Hippocampal formation (tissue), 2 donors: ENCODE measurements at regions not wholly inside any gene's neighbourhood (a gene's known extent, or its start where the extent isn't known, plus 50 kb on each side); places are given as distances from the start of the nearest gene placed in this dataset.

ENCODE experiments used
- DNase-seq, 2 donors: peaks; one replicate each; lab custom pipeline; 2025; lab: John Stamatoyannopoulos, UW

DNA sequence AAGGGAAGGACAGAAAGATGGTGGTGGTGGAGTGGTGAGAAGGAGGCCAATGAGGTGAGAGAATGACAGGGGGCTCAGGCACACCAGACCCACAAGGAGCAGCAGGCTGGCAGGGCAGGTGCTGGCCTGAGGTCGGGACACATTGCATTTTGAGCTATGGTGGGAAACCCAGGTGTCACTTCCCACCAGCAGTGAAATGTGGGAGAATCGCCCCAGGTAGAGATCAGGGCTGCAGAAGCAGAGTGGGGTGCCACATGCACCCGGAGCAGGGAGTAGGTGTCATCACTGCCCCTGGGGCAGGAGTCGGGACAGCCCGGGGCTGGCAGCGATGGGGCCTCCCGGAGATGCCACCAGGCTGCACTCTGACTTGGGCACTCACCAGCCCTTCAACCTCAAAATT, 315.8 kb downstream of the BCL11B start:
- no peak for DNase-seq

- DNase-seq = no peak
Measured at GRCh38 chr14:98956661-98957060, 315.3 kb downstream of the BCL11B start.

GRCh38 chr14:98957211-98958047, 314.6 kb downstream of the BCL11B start:
- no peak for DNase-seq

GRCh38 chr14:98958048-98958631, 313.9 kb downstream of the BCL11B start:
- no peak for DNase-seq

DNA sequence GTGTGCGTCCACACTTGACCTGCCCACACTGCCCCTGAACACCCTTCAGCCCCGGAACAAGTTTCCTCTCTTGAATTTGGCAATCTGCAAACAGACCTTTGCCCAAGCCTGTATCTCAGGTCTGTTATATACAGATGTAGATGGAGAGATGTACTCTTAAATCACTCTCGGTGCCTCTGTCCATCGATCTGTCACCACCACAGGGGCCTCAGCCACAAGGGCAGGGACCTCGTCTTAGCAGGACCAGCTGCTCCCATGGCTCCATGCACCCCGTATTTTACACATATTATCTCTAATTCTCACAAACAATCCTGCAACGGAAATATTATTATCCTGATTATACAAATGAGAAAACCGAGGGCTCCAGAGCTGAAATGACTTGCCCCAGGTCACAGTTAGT, 313.4 kb downstream of the BCL11B start:
- no peak for DNase-seq

- DNase-seq = no peak
Measured at GRCh38 chr14:98959410-98959809, 312.6 kb downstream of the BCL11B start.

DNA sequence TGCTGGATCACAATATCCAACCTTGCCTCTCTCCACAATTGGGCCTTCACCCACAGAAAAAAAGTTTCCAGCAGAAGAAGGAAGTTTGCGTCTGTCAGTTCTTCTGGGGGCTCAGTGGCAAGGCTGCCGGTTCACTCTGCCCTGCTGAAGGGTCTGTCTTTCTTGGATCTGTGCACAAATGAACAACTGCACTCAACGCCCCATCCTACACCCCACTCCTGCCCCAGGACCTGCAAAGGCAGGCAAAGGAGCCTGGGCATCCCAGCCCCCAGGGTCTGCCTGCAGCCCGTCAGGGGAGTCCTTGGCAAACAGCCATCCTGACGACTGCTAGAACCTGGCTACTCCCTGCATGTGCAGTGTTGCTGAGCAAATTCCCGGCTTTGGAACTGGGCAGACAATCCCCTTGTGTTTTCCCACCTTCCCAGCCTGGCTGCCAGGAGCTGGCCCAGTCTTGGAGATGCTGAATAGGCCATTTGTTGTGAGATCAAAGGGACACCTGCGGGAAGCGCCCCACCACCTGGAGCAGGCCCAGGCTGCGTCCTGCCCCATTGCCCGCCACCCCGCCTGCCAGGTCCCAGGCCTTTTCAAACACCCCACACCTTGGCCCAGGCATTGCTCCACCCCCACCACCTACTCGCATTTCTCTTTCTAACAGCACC, 311.9 kb downstream of the BCL11B start:
- DNase-seq = no peak

DNA sequence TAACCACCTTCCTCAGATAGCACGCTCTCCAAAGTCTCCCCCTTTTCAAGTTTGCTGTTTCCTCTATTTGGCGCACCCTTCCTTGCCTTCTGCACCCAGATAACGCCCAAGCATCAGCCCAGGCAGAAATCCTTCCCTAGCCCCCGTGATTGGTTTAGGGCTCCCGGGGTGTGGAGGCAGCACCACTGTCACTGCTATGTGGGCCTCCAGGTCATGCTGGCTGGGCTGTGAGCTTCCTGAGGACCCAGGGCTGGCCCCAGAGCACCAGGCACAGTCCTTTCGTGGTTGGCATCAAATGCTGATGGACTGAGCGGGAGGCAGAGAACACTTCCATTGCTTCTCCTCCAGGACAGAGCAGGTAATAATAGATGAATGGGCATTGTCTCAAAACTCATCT, 311.4 kb downstream of the BCL11B start:
- DNase-seq = no peak

DNA sequence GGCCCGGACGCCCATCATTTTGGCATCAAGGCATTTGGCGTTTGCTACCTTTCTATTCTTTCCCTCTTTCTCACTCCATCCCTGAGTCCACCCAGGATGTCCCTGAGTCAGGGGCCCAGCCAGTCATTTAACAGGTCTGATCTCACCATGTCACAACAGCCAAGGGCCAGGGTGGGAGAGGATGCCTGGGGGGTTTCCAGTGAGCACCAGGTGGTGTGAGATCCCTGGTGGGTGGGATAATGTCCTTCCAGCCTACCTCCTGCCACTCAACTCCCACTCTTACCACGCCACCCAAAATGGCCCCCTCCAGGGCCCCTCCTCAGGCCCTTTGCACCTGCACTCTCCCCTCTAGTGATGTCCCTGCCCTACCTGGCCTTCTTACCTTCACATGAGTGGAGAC, 310.8 kb downstream of the BCL11B start:
- DNase-seq = no peak

DNA sequence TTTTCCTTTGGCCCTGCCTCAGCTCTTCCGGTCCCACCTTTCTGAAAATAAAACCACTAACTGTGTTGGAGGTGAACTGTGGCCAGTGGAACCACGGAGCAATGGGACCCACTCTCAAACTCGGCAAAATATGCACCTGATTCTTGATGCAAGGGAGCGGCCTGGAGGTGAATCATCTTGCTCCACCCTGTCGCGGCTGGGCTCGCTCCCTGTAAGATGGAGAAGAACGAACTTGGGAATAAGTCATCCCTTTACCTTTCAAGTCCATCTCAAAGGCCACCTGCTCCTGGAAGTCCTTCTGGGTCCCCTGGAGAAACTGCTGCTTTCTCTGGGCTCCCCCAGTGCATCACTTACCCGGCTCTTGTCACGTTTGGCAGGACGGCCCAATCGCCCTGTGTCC, 309.9 kb downstream of the BCL11B start:
- no peak for DNase-seq

GRCh38 chr14:98963610-98964009, 308.4 kb downstream of the BCL11B start:
- no peak for DNase-seq

DNA sequence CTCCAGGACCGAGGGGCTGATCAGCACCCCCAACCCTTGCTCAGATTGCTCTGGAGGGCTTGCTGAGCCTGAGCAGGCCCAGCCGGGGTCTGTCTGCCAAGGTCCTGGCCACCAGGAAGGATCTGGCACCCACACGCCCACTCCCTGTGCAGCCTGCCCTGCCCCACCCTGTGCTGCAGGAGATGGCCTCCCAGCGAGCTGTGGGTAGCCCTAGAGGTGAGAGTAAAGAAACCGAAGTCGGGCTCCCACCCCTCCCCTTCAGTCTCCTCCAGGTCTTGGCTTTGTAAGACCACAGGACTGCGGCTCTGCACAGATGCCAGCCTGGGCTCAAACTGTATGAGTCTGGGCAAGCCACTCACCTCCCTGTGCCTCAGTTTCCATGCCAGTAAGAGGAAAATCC, 307.8 kb downstream of the BCL11B start:
- no peak for DNase-seq

DNA sequence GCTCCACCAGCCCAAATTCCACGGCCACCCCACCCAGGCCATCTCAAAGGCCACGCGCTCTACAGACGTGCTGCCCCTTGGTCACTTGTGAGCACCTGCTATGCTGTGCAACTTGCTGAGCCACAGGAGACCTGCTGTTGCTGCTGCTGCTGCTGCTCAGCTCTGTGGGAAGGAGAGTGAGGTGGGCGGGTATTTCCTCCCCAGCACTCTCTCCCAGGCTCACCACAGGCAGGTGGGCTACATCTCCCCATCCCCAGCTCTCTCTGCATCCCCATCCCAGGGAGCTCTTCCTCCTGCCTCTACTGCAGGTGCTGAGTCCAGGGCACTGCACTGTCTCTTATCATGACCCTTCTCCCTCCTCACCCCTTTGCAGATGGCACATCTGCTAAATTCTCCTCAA, 306.9 kb downstream of the BCL11B start:
- DNase-seq = no peak

DNA sequence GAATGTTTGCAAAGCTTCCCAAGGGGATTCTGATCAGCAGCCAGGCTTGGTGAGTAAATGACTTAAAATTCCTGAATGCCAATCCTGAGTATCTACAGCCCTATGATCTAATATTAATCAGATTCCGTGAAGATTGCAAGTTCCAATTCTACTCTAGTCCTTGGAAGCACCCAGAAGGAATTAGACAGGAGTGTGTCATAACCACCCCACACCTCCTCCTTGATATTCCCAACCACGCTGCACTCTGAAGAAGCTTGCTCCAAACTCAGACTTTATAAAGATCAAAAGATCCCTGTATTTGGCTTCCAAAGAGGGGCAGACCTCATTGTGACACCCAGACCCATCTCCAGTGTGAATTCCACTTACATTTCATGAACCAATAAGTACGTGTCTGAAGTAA, 306.0 kb downstream of the BCL11B start:
- DNase-seq = no peak

GRCh38 chr14:98966475-98967162, 305.4 kb downstream of the BCL11B start:
- DNase-seq = no peak

DNA sequence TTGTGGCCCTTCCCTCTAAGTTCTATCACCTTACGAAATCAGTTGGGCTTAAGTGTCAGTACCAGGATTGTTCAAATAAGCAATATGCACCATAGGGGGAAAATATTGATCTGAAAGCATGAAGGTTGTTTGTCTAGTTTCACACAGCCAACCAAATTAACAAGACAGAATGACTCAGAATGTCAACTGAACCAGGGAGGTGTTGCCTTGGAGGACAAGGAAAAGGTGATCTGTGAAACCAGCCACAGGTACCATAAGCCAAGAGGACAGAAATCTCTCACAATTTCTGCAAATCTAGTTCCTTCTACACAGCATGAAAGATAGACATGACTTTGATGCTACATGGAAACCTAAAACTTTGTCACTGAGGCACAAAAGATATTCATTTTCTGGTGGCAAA, 297.9 kb downstream of the BCL11B start:
- DNase-seq = no peak

GRCh38 chr14:98976271-98976670, 295.7 kb downstream of the BCL11B start:
- DNase-seq = no peak

- no peak for DNase-seq
Measured at GRCh38 chr14:98977451-98977850, 294.5 kb downstream of the BCL11B start.

GRCh38 chr14:98982986-98983385, 289.0 kb downstream of the BCL11B start:
- no peak for DNase-seq

GRCh38 chr14:98984027-98984718, 287.8 kb downstream of the BCL11B start:
- DNase-seq = no peak

- no peak for DNase-seq
Measured at GRCh38 chr14:98984719-98985041, 287.3 kb downstream of the BCL11B start.

DNA sequence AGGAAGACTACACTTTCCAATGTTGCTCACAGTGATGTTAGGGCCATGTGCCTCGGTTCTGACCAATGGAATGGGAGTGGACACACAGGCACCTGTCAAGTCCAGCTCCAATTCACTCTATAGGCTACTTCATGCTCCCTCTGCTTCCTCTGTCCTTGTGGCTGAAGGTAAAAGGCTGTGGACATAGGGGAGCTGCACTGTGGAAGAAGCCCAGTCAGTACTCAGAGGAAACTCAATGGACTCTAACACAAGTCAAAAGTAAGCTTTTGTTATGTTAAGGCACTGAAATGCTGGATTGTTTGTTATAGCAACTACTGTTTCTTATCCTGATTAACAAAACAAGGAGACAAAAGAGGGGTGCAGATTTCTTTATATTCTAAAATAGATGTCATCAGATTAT, 278.2 kb downstream of the BCL11B start:
- no peak for DNase-seq
